CD14-positive monocyte (primary cell): ENCODE measurements at regions not wholly inside any gene's neighbourhood (a gene's known extent, or its start where the extent isn't known, plus 50 kb on each side); places are given as distances from the start of the nearest gene placed in this dataset.

Experiments used
- DNase-seq, 3 donors: peaks; one replicate each; pipeline ENCODE4 v3.0.0-alpha.2; 2011 to 2022
- H2AFZ ChIP-seq: 2 replicates; pipeline ENCODE4 v1.6.0; 2012; ENCODE audit warnings: mild to moderate bottlenecking, low read depth, low read length, inconsistent platforms; ENCODE audit not compliant: insufficient read depth, poor library complexity, severe bottlenecking
- H3K27ac ChIP-seq, 2 donors: 1 replicate in 1 of 2; 2 replicates in 1 of 2; pipeline ENCODE4 v1.5.1; 2012 to 2013; ENCODE audit warnings: low read length in 2 of 2, control low read depth in 1 of 2, inconsistent platforms in 1 of 2, low read depth in 1 of 2, mild to moderate bottlenecking in 1 of 2
- H3K27me3 ChIP-seq, 2 donors: one replicate each; pipeline versions ENCODE4 v1.6.0 to v1.6.1; 2011 to 2013; ENCODE audit warnings: low read length in 2 of 2; ENCODE audit not compliant: control insufficient read depth in 2 of 2, insufficient read depth in 2 of 2
- H3K36me3 ChIP-seq, 2 donors: replicated peaks in 1 of 2; 1 replicate in 1 of 2; 2 replicates in 1 of 2; pipeline versions ENCODE4 v1.5.1 to v1.6.1; 2012 to 2013; ENCODE audit warnings: low read length in 2 of 2, control low read depth in 1 of 2, inconsistent platforms in 1 of 2, mild to moderate bottlenecking in 1 of 2; ENCODE audit not compliant: insufficient read depth in 2 of 2, control insufficient read depth in 1 of 2
- H3K4me1 ChIP-seq, 2 donors: 1 replicate in 1 of 2; 2 replicates in 1 of 2; pipeline versions ENCODE4 v1.5.1 to v1.6.1; 2012 to 2013; ENCODE audit warnings: low read length in 2 of 2, control low read depth in 1 of 2, inconsistent platforms in 1 of 2, mild to moderate bottlenecking in 1 of 2, moderate library complexity in 1 of 2; ENCODE audit not compliant: insufficient read depth in 2 of 2, control insufficient read depth in 1 of 2
- H3K4me2 ChIP-seq: replicated peaks from 2 replicates; pipeline ENCODE3; 2012; ENCODE audit warnings: low read length, moderate library complexity, mild to moderate bottlenecking; ENCODE audit not compliant: poor library complexity, severe bottlenecking; ENCODE audit errors: extremely low read depth
- H3K4me3 ChIP-seq, 3 experiments: fragments of 200-600 bp in 1 of 3; sonication (generic) in 1 of 3; replicated peaks in 1 of 3; 1 replicate in 2 of 3; 2 replicates in 1 of 3; pipeline ENCODE4 v1.5.1; 2011 to 2013; ENCODE audit warnings: low read length in 3 of 3, mild to moderate bottlenecking in 3 of 3, control low read depth in 2 of 3, low read depth in 2 of 3, inconsistent platforms in 1 of 3, moderate library complexity in 1 of 3
- H3K79me2 ChIP-seq: 2 replicates; pipeline ENCODE4 v1.6.0; 2012; ENCODE audit warnings: mild to moderate bottlenecking, control low read depth, inconsistent platforms, low read length, moderate library complexity; ENCODE audit not compliant: insufficient read depth
- H3K9ac ChIP-seq: 2 replicates; pipeline ENCODE4 v1.6.0; 2017; ENCODE audit warnings: low read length, mild to moderate bottlenecking; ENCODE audit not compliant: insufficient read depth, poor library complexity, severe bottlenecking
- H3K9me3 ChIP-seq, 2 donors: replicated peaks in 1 of 2; 1 replicate in 1 of 2; 2 replicates in 1 of 2; pipeline versions ENCODE4 v1.5.1 to v1.6.1; 2012 to 2013; ENCODE audit warnings: low read length in 2 of 2, control low read depth in 1 of 2; ENCODE audit not compliant: control insufficient read depth in 1 of 2, insufficient read depth in 1 of 2
- H4K20me1 ChIP-seq: 2 replicates; pipeline ENCODE4 v1.6.0; 2012; ENCODE audit warnings: mild to moderate bottlenecking, low read length, control low read depth, moderate library complexity; ENCODE audit not compliant: insufficient read depth
- H3K27ac Mint-ChIP-seq, 7 donors: one replicate each; pipeline ENCODE4 v1.8.0; 2020; ENCODE audit warnings: mild to moderate bottlenecking in 7 of 7, mixed read lengths in 7 of 7, moderate library complexity in 6 of 7, inconsistent platforms in 2 of 7
- H3K27me3 Mint-ChIP-seq, 3 donors: one replicate each; pipeline ENCODE4 v1.8.0; 2021 to 2022; ENCODE audit warnings: low read depth in 3 of 3, mild to moderate bottlenecking in 3 of 3, mixed read lengths in 3 of 3, moderate library complexity in 3 of 3, inconsistent platforms in 1 of 3
- H3K36me3 Mint-ChIP-seq, 2 donors: one replicate each; pipeline ENCODE4 v1.8.0; 2020; ENCODE audit warnings: mixed read lengths in 2 of 2, inconsistent platforms in 1 of 2, mild to moderate bottlenecking in 1 of 2
- H3K4me1 Mint-ChIP-seq: one replicate; pipeline ENCODE4 v1.8.0; 2020; ENCODE audit warnings: mild to moderate bottlenecking, mixed read lengths
- H3K4me3 Mint-ChIP-seq, 2 donors: one replicate each; pipeline ENCODE4 v1.8.0; 2020; ENCODE audit warnings: mild to moderate bottlenecking in 2 of 2, mixed read lengths in 2 of 2, moderate library complexity in 1 of 2
- H3K9me3 Mint-ChIP-seq, 7 donors: one replicate each; pipeline ENCODE4 v1.8.0; 2020 to 2022; ENCODE audit warnings: mixed read lengths in 7 of 7, mild to moderate bottlenecking in 6 of 7, moderate library complexity in 6 of 7, inconsistent platforms in 2 of 7
- CTCF ChIP-seq: fragments of 200-600 bp; IDR thresholded peaks from one replicate; pipeline ENCODE4 v1.8.0; 2022; ENCODE audit warnings: antibody characterized with exemption, mild to moderate bottlenecking
- WGBS: methylation state at CpG from one replicate; pipeline ENCODE4 v1.1.5; 2013; ENCODE audit warnings: missing lambda C conversion rate; ENCODE audit not compliant: insufficient coverage; 5-methylcytosine and 5-hydroxymethylcytosine counted together
- intact Hi-C, 2 donors: fragments of 100-400 bp; cut with micrococcal nuclease; formaldehyde crosslinking; loops; one replicate each; pipeline versions ENCODE4 v1.15.0 to v1.15.1; 2023

- H4K20me1 ChIP-seq, result no peaks in the 10 kb centered on the region
- no peaks in the 10 kb centered on the region for H3K79me2 ChIP-seq
- Mint-ChIP-seq H3K27ac (no peak overlapping the region), H3K4me3 (no peak overlapping the region), H3K36me3 (no peaks in the 10 kb centered on the region), H3K9me3 (peaks cover 0 to 3% (median 0%) of the 10 kb centered on the region in 7 donors), H3K4me1 (no peaks in the 10 kb centered on the region), H3K27me3 (peaks cover 0 to 7% (median 5%) of the 10 kb centered on the region in 3 donors)
- no peak overlapping the region for H3K4me3 ChIP-seq
- intact Hi-C loops, result no loop called here
- H3K27ac ChIP-seq, result no peak overlapping the region
- H3K9ac ChIP-seq, result no peak overlapping the region
- no peak for DNase-seq
- no peaks in the 10 kb centered on the region for H3K27me3 ChIP-seq
- TF ChIP-seq CTCF, result no peak
- no CpG with 5 or more reads among the region's 3 CpGs for WGBS
- no peaks in the 10 kb centered on the region for H3K36me3 ChIP-seq
- H2AFZ ChIP-seq, result no peak overlapping the region
- no peak overlapping the region for H3K4me2 ChIP-seq
- H3K4me1 ChIP-seq, result no peaks in the 10 kb centered on the region
- H3K9me3 ChIP-seq, result no peaks in the 10 kb centered on the region
Measured at GRCh38 chr7:132041108-132041507, 484.7 kb upstream of the PODXL start.

GRCh38 chr7:132035517-132036362 is 479.3 kb upstream of the PODXL start:
- Mint-ChIP-seq H3K4me3 (no peak overlapping the region), H3K9me3 (peaks cover 0 to 3% (median 0%) of the 10 kb centered on the region in 7 donors), H3K27ac (no peak overlapping the region), H3K27me3 (peaks cover 3 to 5% (median 3%) of the 10 kb centered on the region in 3 donors), H3K4me1 (no peaks in the 10 kb centered on the region), H3K36me3 (no peaks in the 10 kb centered on the region)
- Histone ChIP-seq H3K4me3 (no peak overlapping the region), H4K20me1 (no peaks in the 10 kb centered on the region), H3K79me2 (no peaks in the 10 kb centered on the region), H3K4me1 (no peaks in the 10 kb centered on the region), H2AFZ (no peak overlapping the region), H3K27ac (no peak overlapping the region), H3K27me3 (no peaks in the 10 kb centered on the region), H3K9ac (no peak overlapping the region), H3K4me2 (no peak overlapping the region), H3K36me3 (no peaks in the 10 kb centered on the region), H3K9me3 (no peaks in the 10 kb centered on the region)
- 86% methylated on average over 6 of the region's 9 CpGs for WGBS
- intact Hi-C loops, result no loop called here
- no peak for TF ChIP-seq CTCF
- DNase-seq, result no peak
